OCI-LY3 (cell line): ENCODE measurements at regions not wholly inside any gene's neighbourhood (a gene's known extent, or its start where the extent isn't known, plus 50 kb on each side); places are given as distances from the start of the nearest gene placed in this dataset.

Experiments used
- CTCF ChIP-seq: fragments of 200-600, 300-600 bp; sonication (generic); IDR thresholded peaks from 2 replicates; pipeline ENCODE4 v1.5.1; 2014; ENCODE audit warnings: antibody characterized with exemption, low read length, low read depth
- EZH2phosphoT487 ChIP-seq: fragments of 200-600 bp; shearing (Covaris generic); IDR thresholded peaks from 2 replicates; pipeline ENCODE4 v1.6.1; 2018; ENCODE audit warnings: antibody characterized with exemption, mixed run types, low read depth

- no peak for TF ChIP-seq CTCF
- no peak for TF ChIP-seq EZH2phosphoT487
Observed at GRCh38 chr16:27689711-27690110, 139.8 kb downstream of the KATNIP start.
